IPS DF 4.7 (cell line): ENCODE measurements at regions not wholly inside any gene's neighbourhood (a gene's known extent, or its start where the extent isn't known, plus 50 kb on each side); places are given as distances from the start of the nearest gene placed in this dataset.

ENCODE experiments used
- DNase-seq: peaks from one replicate; pipeline ENCODE4 v3.0.0-alpha.2; 2013; ENCODE audit warnings: low spot score; ENCODE audit errors: extremely low read depth

GRCh38 chr6:100944644-100945043, 63.5 kb upstream of the ASCC3 start:
- DNase-seq: no peak

GRCh38 chr6:100946021-100946540, 65.0 kb upstream of the ASCC3 start:
- no peak for DNase-seq

- no peak for DNase-seq
Observed at GRCh38 chr6:100946711-100947110, 65.6 kb upstream of the ASCC3 start.

- DNase-seq: no peak
Observed at GRCh38 chr6:100948381-100949133, 67.4 kb upstream of the ASCC3 start.

- no peak for DNase-seq
Observed at GRCh38 chr6:100952006-100952405, 70.9 kb upstream of the ASCC3 start.

- no peak for DNase-seq
Observed at GRCh38 chr6:100959280-100959679, 78.2 kb upstream of the ASCC3 start.

- no peak for DNase-seq
Observed at GRCh38 chr6:100962466-100962865, 81.3 kb upstream of the ASCC3 start.

GRCh38 chr6:100965067-100965466, 83.9 kb upstream of the ASCC3 start:
- DNase-seq: no peak

GRCh38 chr6:100968949-100969348, 87.8 kb upstream of the ASCC3 start:
- no peak for DNase-seq

- no peak for DNase-seq
Observed at GRCh38 chr6:100979267-100979666, 98.1 kb upstream of the ASCC3 start.

- no peak for DNase-seq
Observed at GRCh38 chr6:100980949-100981348, 99.8 kb upstream of the ASCC3 start.

- DNase-seq: no peak
Observed at GRCh38 chr6:100986921-100987320, 105.8 kb upstream of the ASCC3 start.

- DNase-seq: no peak
Observed at GRCh38 chr6:100987556-100987955, 106.4 kb upstream of the ASCC3 start.

- no peak for DNase-seq
Observed at GRCh38 chr6:100988391-100988984, 107.4 kb upstream of the ASCC3 start.

- DNase-seq: no peak
Observed at GRCh38 chr6:100990070-100990469, 108.9 kb upstream of the ASCC3 start.

- no peak for DNase-seq
Observed at GRCh38 chr6:100996409-100996808, 115.3 kb upstream of the ASCC3 start.

GRCh38 chr6:100998111-100998510, 117.0 kb upstream of the ASCC3 start:
- no peak for DNase-seq

- no peak for DNase-seq
Observed at GRCh38 chr6:100999034-100999597, 118.0 kb upstream of the ASCC3 start.

- DNase-seq: no peak
Observed at GRCh38 chr6:101000341-101000740, 119.2 kb upstream of the ASCC3 start.

GRCh38 chr6:101001012-101001411, 119.9 kb upstream of the ASCC3 start:
- DNase-seq: no peak

GRCh38 chr6:101001607-101002006, 120.5 kb upstream of the ASCC3 start:
- no peak for DNase-seq

- DNase-seq: no peak
Observed at GRCh38 chr6:101003075-101003474, 121.9 kb upstream of the ASCC3 start.

- DNase-seq: no peak
Observed at GRCh38 chr6:101011186-101011585, 130.1 kb upstream of the ASCC3 start.
